Small intestine (tissue), 7 donors: ENCODE measurements at regions not wholly inside any gene's neighbourhood (a gene's known extent, or its start where the extent isn't known, plus 50 kb on each side); places are given as distances from the start of the nearest gene placed in this dataset.

Source experiments
- DNase-seq, 2 donors: peaks; one replicate each; pipeline versions ENCODE4 v3.0.0 to v3.0.0-alpha.2; 2013
- FAIRE-seq: peaks from 2 replicates; lab custom pipeline; 2012; peaks lifted over from hg19 to GRCh38; lab: Jason Lieb, UNC
- H3K27ac ChIP-seq, 3 donors: one replicate each; pipeline ENCODE4 v1.5.1; 2013; ENCODE audit warnings: low read length in 2 of 3, mild to moderate bottlenecking in 2 of 3, control low read depth in 1 of 3, inconsistent platforms in 1 of 3, low read depth in 1 of 3, moderate library complexity in 1 of 3
- H3K27me3 ChIP-seq, 3 donors: one replicate each; pipeline ENCODE4 v1.6.1; 2013; ENCODE audit warnings: low read length in 3 of 3, inconsistent platforms in 1 of 3; ENCODE audit not compliant: control insufficient read depth in 3 of 3, insufficient read depth in 3 of 3
- H3K36me3 ChIP-seq, 3 donors: one replicate each; pipeline ENCODE4 v1.6.1; 2013; ENCODE audit warnings: low read length in 3 of 3, inconsistent platforms in 1 of 3, low read depth in 1 of 3, mild to moderate bottlenecking in 1 of 3, moderate library complexity in 1 of 3; ENCODE audit not compliant: control insufficient read depth in 3 of 3, insufficient read depth in 2 of 3
- H3K4me1 ChIP-seq, 3 donors: one replicate each; pipeline ENCODE4 v1.6.1; 2013; ENCODE audit warnings: low read length in 2 of 3, inconsistent platforms in 1 of 3, low read depth in 1 of 3, mild to moderate bottlenecking in 1 of 3, moderate library complexity in 1 of 3; ENCODE audit not compliant: control insufficient read depth in 3 of 3, insufficient read depth in 2 of 3
- H3K4me3 ChIP-seq, 3 donors: one replicate each; pipeline ENCODE4 v1.5.1; 2013; ENCODE audit warnings: low read length in 3 of 3, control low read depth in 1 of 3, inconsistent platforms in 1 of 3, low read depth in 1 of 3, mild to moderate bottlenecking in 1 of 3, moderate library complexity in 1 of 3
- H3K9me3 ChIP-seq, 2 donors: one replicate each; pipeline ENCODE4 v1.6.1; 2013; ENCODE audit warnings: low read depth in 1 of 2, low read length in 1 of 2; ENCODE audit not compliant: control insufficient read depth in 2 of 2, insufficient read depth in 1 of 2
- WGBS, 3 donors: extraction: QIAGEN DNeasy Blood & Tissue Kit; methylation state at CpG; one replicate each; pipeline ENCODE4 v1.1.7; 2013; 5-methylcytosine and 5-hydroxymethylcytosine counted together
- donor health status: healthy with polysubstance abuse.
- donor health status: control.
- donor health status: control.
- donor health status: Bipolar disorder and iron deficiency.
- donor health status: healthy.

GRCh38 chr2:163541943-163542342 is 193.9 kb downstream of the FIGN start:
- H3K27ac ChIP-seq, result no peak overlapping the region
- H3K36me3 ChIP-seq, result no peaks in the 10 kb centered on the region
- 81 to 88% (median 87%) methylated on average over 2 of the region's 2 CpGs for WGBS, 3 donors
- no peaks in the 10 kb centered on the region for H3K4me1 ChIP-seq
- no peaks in the 10 kb centered on the region for H3K27me3 ChIP-seq
- FAIRE-seq (no peak), DNase-seq (no peak)
- H3K9me3 ChIP-seq, result no peaks in the 10 kb centered on the region
- H3K4me3 ChIP-seq, result no peak overlapping the region

- Histone ChIP-seq H3K4me1 (no peaks in the 10 kb centered on the region), H3K27ac (no peak overlapping the region), H3K27me3 (no peaks in the 10 kb centered on the region), H3K9me3 (no peaks in the 10 kb centered on the region), H3K4me3 (no peak overlapping the region), H3K36me3 (no peaks in the 10 kb centered on the region)
- FAIRE-seq (no peak), DNase-seq (no peak)
- 65 to 80% (median 71%) methylated on average over 2 of the region's 2 CpGs for WGBS, 3 donors
These were observed 194.3 kb downstream of the FIGN start for GRCh38 chr2:163541495-163541894.

GRCh38 chr2:163528640-163529217 is 207.1 kb downstream of the FIGN start:
- no peak for DNase-seq
- 27 to 52% (median 47%) methylated on average over 1 of the region's 1 CpG for WGBS, 3 donors
- H3K4me1 ChIP-seq, result no peaks in the 10 kb centered on the region
- no peak for FAIRE-seq
- H3K27ac ChIP-seq, result no peak overlapping the region
- no peaks in the 10 kb centered on the region for H3K27me3 ChIP-seq
- no peaks in the 10 kb centered on the region for H3K36me3 ChIP-seq
- H3K9me3 ChIP-seq, result peaks cover 0 to 5% of the 10 kb centered on the region in 2 donors
- H3K4me3 ChIP-seq, result no peak overlapping the region

GRCh38 chr2:163527381-163527780 is 208.4 kb downstream of the FIGN start:
- H3K9me3 ChIP-seq, result peaks cover 0 to 5% of the 10 kb centered on the region in 2 donors
- H3K27me3 ChIP-seq, result no peaks in the 10 kb centered on the region
- no peaks in the 10 kb centered on the region for H3K4me1 ChIP-seq
- DNase-seq (no peak), FAIRE-seq (no peak)
- no peak overlapping the region for H3K27ac ChIP-seq
- no peaks in the 10 kb centered on the region for H3K36me3 ChIP-seq
- no peak overlapping the region for H3K4me3 ChIP-seq

- WGBS, 3 donors, result 49 to 70% (median 63%) methylated on average over 2 of the region's 2 CpGs
- FAIRE-seq, result no peak
These were observed 217.0 kb downstream of the FIGN start for GRCh38 chr2:163518762-163519161.

GRCh38 chr2:163515836-163516235 is 220.0 kb downstream of the FIGN start:
- Histone ChIP-seq H3K4me3 (no peak overlapping the region), H3K4me1 (no peaks in the 10 kb centered on the region), H3K9me3 (no peaks in the 10 kb centered on the region), H3K27ac (no peak overlapping the region), H3K36me3 (no peaks in the 10 kb centered on the region), H3K27me3 (no peaks in the 10 kb centered on the region)
- DNase-seq (no peak), FAIRE-seq (no peak)

More at GRCh38 chr2:163518762-163519161, 217.0 kb downstream of the FIGN start:
- H3K36me3 ChIP-seq, result no peaks in the 10 kb centered on the region
- no peak for DNase-seq
- no peak overlapping the region for H3K4me3 ChIP-seq
- H3K27ac ChIP-seq, result no peak overlapping the region
- no peaks in the 10 kb centered on the region for H3K27me3 ChIP-seq
- H3K9me3 ChIP-seq, result no peaks in the 10 kb centered on the region
- no peaks in the 10 kb centered on the region for H3K4me1 ChIP-seq

GRCh38 chr2:163505281-163505680 is 230.5 kb downstream of the FIGN start:
- no peak for DNase-seq
- 78 to 89% (median 89%) methylated on average over 3 of the region's 3 CpGs for WGBS, 3 donors
- Histone ChIP-seq H3K4me3 (no peak overlapping the region), H3K9me3 (no peaks in the 10 kb centered on the region), H3K36me3 (no peaks in the 10 kb centered on the region), H3K27ac (no peak overlapping the region), H3K27me3 (no peaks in the 10 kb centered on the region), H3K4me1 (no peaks in the 10 kb centered on the region)
- FAIRE-seq, result no peak

- Histone ChIP-seq H3K4me1 (no peaks in the 10 kb centered on the region), H3K4me3 (no peak overlapping the region), H3K27me3 (no peaks in the 10 kb centered on the region), H3K27ac (no peak overlapping the region), H3K9me3 (peaks cover 0 to 10% of the 10 kb centered on the region in 2 donors), H3K36me3 (no peaks in the 10 kb centered on the region)
- WGBS, 3 donors, result 63 to 66% (median 65%) methylated on average over 13 of the region's 13 CpGs
- DNase-seq (no peak), FAIRE-seq (no peak)
These were observed 242.2 kb downstream of the FIGN start for GRCh38 chr2:163493359-163494298.
